CD4-positive, alpha-beta T cell treated with Interleukin-4 for 1 hour (primary cell): ENCODE measurements at regions not wholly inside any gene's neighbourhood (a gene's known extent, or its start where the extent isn't known, plus 50 kb on each side); places are given as distances from the start of the nearest gene placed in this dataset.
"Not testable (repeated sequence)": the region's sequence is repeated elsewhere in the genome, so short reads cannot be mapped to it uniquely, and the experiment has no call there.

Experiments
- DNase-seq, 2 donors: peaks; one replicate each; pipeline ENCODE4 v3.0.0-alpha.2; 2020 to 2022

- DNase-seq = no peak
Observed at GRCh38 chr12:5096241-5096924, 52.7 kb downstream of the KCNA5 start.

GRCh38 chr12:5097786-5098185, 54.1 kb downstream of the KCNA5 start:
- DNase-seq = no peak

- DNase-seq = no peak
Observed at GRCh38 chr12:5099136-5099535, 55.5 kb downstream of the KCNA5 start.

- DNase-seq = no peak
Observed at GRCh38 chr12:5099591-5099990, 55.9 kb downstream of the KCNA5 start.

- no peak for DNase-seq
Observed at GRCh38 chr12:5101686-5102085, 58.0 kb downstream of the KCNA5 start.

GRCh38 chr12:5102261-5102789, 58.6 kb downstream of the KCNA5 start:
- DNase-seq = no peak

GRCh38 chr12:5102806-5103205, 59.1 kb downstream of the KCNA5 start:
- DNase-seq = no peak

GRCh38 chr12:5110345-5110744, 66.7 kb downstream of the KCNA5 start:
- no peak for DNase-seq

GRCh38 chr12:5114436-5114835, 70.8 kb downstream of the KCNA5 start:
- DNase-seq = no peak

- DNase-seq = not testable (repeated sequence)
Observed at GRCh38 chr12:5121784-5122183, 78.1 kb downstream of the KCNA5 start.

- not testable (repeated sequence) for DNase-seq
Observed at GRCh38 chr12:5122256-5122831, 78.7 kb downstream of the KCNA5 start.

GRCh38 chr12:5123921-5124320, 80.2 kb downstream of the KCNA5 start:
- DNase-seq = no peak

- no peak for DNase-seq
Observed at GRCh38 chr12:5124401-5124800, 80.7 kb downstream of the KCNA5 start.

GRCh38 chr12:5134861-5135525, 91.3 kb downstream of the KCNA5 start:
- DNase-seq = no peak

GRCh38 chr12:5138256-5138655, 94.6 kb downstream of the KCNA5 start:
- no peak for DNase-seq

- DNase-seq = no peak
Observed at GRCh38 chr12:5138845-5139244, 95.2 kb downstream of the KCNA5 start.

- DNase-seq = no peak
Observed at GRCh38 chr12:5139751-5140150, 96.1 kb downstream of the KCNA5 start.

GRCh38 chr12:5140190-5140589, 96.5 kb downstream of the KCNA5 start:
- DNase-seq = no peak

- DNase-seq = no peak
Observed at GRCh38 chr12:5148880-5149279, 105.2 kb downstream of the KCNA5 start.

GRCh38 chr12:5154091-5154490, 110.4 kb downstream of the KCNA5 start:
- DNase-seq = no peak

GRCh38 chr12:5155866-5156265, 112.2 kb downstream of the KCNA5 start:
- DNase-seq = no peak

GRCh38 chr12:5160827-5161226, 117.1 kb downstream of the KCNA5 start:
- DNase-seq = no peak

- DNase-seq = no peak
Observed at GRCh38 chr12:5163661-5164060, 120.0 kb downstream of the KCNA5 start.

GRCh38 chr12:5165296-5165970, 121.8 kb downstream of the KCNA5 start:
- DNase-seq = no peak
